WTC11 (cell line): ENCODE measurements at regions not wholly inside any gene's neighbourhood (a gene's known extent, or its start where the extent isn't known, plus 50 kb on each side); places are given as distances from the start of the nearest gene placed in this dataset.

Source experiments
- ATAC-seq: fragments of 200-7000 bp; cut with Tn5 transposase; 2 replicates; pipeline ENCODE4 v1.10.0; 2021; ENCODE audit warnings: mild to moderate bottlenecking, moderate library complexity
- CTCF ChIA-PET: fragments of 300-600 bp; sonication (Branson Sonifier 250); formaldehyde crosslinking; loops from one replicate; lab custom pipeline; 2021; ENCODE audit warnings: antibody characterized with exemption; lab: Charles Lee
- POLR2A ChIA-PET: fragments of 350-600 bp; sonication (Branson Sonifier 250); formaldehyde crosslinking; loops from one replicate; lab custom pipeline; 2021; ENCODE audit warnings: antibody characterized with exemption; lab: Charles Lee
- DNase-seq: peaks from one replicate; pipeline ENCODE4 v3.0.0; 2021; ENCODE audit warnings: low spot score
- H3K27ac Mint-ChIP-seq: 2 replicates; pipeline ENCODE4 v1.8.0; 2021; ENCODE audit warnings: mixed read lengths
- H3K27me3 Mint-ChIP-seq: 2 replicates; pipeline ENCODE4 v1.8.0; 2021; ENCODE audit warnings: low read depth, mild to moderate bottlenecking, moderate library complexity, mixed read lengths
- H3K36me3 Mint-ChIP-seq: 2 replicates; pipeline ENCODE4 v1.8.0; 2021; ENCODE audit warnings: mixed read lengths
- H3K4me1 Mint-ChIP-seq: 2 replicates; pipeline ENCODE4 v1.8.0; 2022; ENCODE audit warnings: mixed read lengths
- H3K4me3 Mint-ChIP-seq: 2 replicates; pipeline ENCODE4 v1.8.0; 2021; ENCODE audit warnings: mild to moderate bottlenecking, moderate library complexity, mixed read lengths
- H3K9me3 Mint-ChIP-seq: 2 replicates; pipeline ENCODE4 v1.8.0; 2021; ENCODE audit warnings: mixed read lengths
- ERG ChIP-seq: fragments of 250-450 bp; sonication (Bioruptor Pico); IDR thresholded peaks from 2 replicates; pipeline ENCODE4 v1.8.0; 2021; ENCODE audit warnings: mild to moderate bottlenecking
- HMGA2 ChIP-seq: fragments of 250-450 bp; sonication (Bioruptor Pico); IDR thresholded peaks from 2 replicates; pipeline ENCODE4 v1.4.0; 2021; ENCODE audit warnings: mild to moderate bottlenecking, moderate library complexity
- HMGXB4 ChIP-seq: sonication (generic); formaldehyde crosslinking; IDR thresholded peaks from 2 replicates; pipeline ENCODE4 v1.8.1; 2023; ENCODE audit warnings: mild to moderate bottlenecking, moderate library complexity, missing genetic modification reagents
- MYBL2 ChIP-seq: sonication (generic); formaldehyde crosslinking; IDR thresholded peaks from 2 replicates; pipeline ENCODE4 v1.8.1; 2023; ENCODE audit warnings: mild to moderate bottlenecking, moderate library complexity, missing genetic modification reagents
- PRDM15 ChIP-seq: sonication (generic); formaldehyde crosslinking; IDR thresholded peaks from 2 replicates; pipeline ENCODE4 v1.8.0; 2022; ENCODE audit warnings: missing genetic modification reagents
- PRRX2 ChIP-seq: fragments of 250-450 bp; sonication (Bioruptor Pico); IDR thresholded peaks from 2 replicates; pipeline ENCODE4 v1.8.0; 2021; ENCODE audit warnings: mild to moderate bottlenecking
- ZNF219 ChIP-seq: sonication (generic); formaldehyde crosslinking; IDR thresholded peaks from 2 replicates; pipeline ENCODE4 v1.8.0; 2023; ENCODE audit warnings: missing genetic modification reagents, mild to moderate bottlenecking, borderline replicate concordance
- ZNF263 ChIP-seq: sonication (generic); formaldehyde crosslinking; IDR thresholded peaks from 2 replicates; pipeline ENCODE4 v1.8.1; 2022; ENCODE audit warnings: low read depth, mild to moderate bottlenecking, moderate library complexity, missing genetic modification reagents
- ZNF317 ChIP-seq: sonication (generic); formaldehyde crosslinking; IDR thresholded peaks from 2 replicates; pipeline ENCODE4 v1.8.1; 2023; ENCODE audit warnings: low read depth, mild to moderate bottlenecking, moderate library complexity, missing genetic modification reagents, borderline replicate concordance
- ZNF423 ChIP-seq: fragments of 250-450 bp; sonication (Bioruptor Pico); IDR thresholded peaks from 2 replicates; pipeline ENCODE4 v2.1.2; 2022; ENCODE audit warnings: mild to moderate bottlenecking, moderate library complexity
- ZNF425 ChIP-seq: fragments of 250-450 bp; sonication (Bioruptor Pico); conservative IDR thresholded peaks from 2 replicates; pipeline ENCODE4 v1.9.0; 2021; ENCODE audit warnings: mild to moderate bottlenecking
- TF ChIP-seq, protein P1 (sequence below): sonication (generic); formaldehyde crosslinking; IDR thresholded peaks from 2 replicates; pipeline ENCODE4 v1.8.0; 2023; ENCODE audit warnings: missing genetic modification reagents
- TF ChIP-seq, protein P2 (sequence below): fragments of 250-450 bp; sonication (Bioruptor Pico); IDR thresholded peaks from 2 replicates; pipeline ENCODE4 v1.9.0; 2021; ENCODE audit warnings: mild to moderate bottlenecking
- TF ChIP-seq, protein P3 (sequence below): sonication (generic); formaldehyde crosslinking; IDR thresholded peaks from 2 replicates; pipeline ENCODE4 v1.8.0; 2022; ENCODE audit warnings: mild to moderate bottlenecking, missing genetic modification reagents

DNA sequence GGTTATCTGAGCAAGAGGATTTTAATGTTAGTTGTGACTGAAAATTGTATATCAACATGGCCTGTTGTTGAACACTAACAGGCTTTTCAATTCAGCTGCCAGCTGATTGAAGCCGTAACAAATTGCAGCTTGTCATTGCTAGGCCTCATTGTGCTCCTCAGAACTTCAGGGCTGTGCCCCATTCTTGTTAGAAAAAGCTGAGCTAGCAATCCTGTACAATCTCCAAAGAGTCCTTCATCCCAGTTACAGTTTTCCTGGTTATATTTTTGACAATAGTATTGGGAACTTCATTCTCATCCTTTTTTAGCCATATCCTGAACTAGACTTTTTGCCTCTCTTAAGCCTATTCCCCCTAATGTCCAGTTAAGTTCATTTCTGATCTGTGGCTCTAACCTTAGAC lies 564.1 kb upstream of the ATXN7L3B start:
- Mint-ChIP-seq H3K4me3 (no peak overlapping the region), H3K36me3 (peaks cover 5% of the 10 kb centered on the region), H3K27me3 (no peaks in the 10 kb centered on the region), H3K4me1 (peaks cover 13% of the 10 kb centered on the region), H3K27ac (no peak overlapping the region)
- CTCF ChIA-PET = no interaction called here
- DNase-seq (no peak), ATAC-seq (no peak)
- POLR2A ChIA-PET = no interaction called here
- TF ChIP-seq ZNF423 (CRISPR knock-in tag) (no peak), PRRX2 (no peak), ZNF317 (CRISPR knock-in tag) (no peak), PRDM15 (no peak), HMGXB4 (CRISPR knock-in tag) (no peak), ZNF263 (CRISPR knock-in tag) (no peak), ZNF425 (CRISPR knock-in tag) (no peak), ERG (no peak)
- TF ChIP-seq, protein P1, sequence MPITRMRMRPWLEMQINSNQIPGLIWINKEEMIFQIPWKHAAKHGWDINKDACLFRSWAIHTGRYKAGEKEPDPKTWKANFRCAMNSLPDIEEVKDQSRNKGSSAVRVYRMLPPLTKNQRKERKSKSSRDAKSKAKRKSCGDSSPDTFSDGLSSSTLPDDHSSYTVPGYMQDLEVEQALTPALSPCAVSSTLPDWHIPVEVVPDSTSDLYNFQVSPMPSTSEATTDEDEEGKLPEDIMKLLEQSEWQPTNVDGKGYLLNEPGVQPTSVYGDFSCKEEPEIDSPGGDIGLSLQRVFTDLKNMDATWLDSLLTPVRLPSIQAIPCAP (CRISPR knock-in tag) = no peak
- TF ChIP-seq, protein P2, sequence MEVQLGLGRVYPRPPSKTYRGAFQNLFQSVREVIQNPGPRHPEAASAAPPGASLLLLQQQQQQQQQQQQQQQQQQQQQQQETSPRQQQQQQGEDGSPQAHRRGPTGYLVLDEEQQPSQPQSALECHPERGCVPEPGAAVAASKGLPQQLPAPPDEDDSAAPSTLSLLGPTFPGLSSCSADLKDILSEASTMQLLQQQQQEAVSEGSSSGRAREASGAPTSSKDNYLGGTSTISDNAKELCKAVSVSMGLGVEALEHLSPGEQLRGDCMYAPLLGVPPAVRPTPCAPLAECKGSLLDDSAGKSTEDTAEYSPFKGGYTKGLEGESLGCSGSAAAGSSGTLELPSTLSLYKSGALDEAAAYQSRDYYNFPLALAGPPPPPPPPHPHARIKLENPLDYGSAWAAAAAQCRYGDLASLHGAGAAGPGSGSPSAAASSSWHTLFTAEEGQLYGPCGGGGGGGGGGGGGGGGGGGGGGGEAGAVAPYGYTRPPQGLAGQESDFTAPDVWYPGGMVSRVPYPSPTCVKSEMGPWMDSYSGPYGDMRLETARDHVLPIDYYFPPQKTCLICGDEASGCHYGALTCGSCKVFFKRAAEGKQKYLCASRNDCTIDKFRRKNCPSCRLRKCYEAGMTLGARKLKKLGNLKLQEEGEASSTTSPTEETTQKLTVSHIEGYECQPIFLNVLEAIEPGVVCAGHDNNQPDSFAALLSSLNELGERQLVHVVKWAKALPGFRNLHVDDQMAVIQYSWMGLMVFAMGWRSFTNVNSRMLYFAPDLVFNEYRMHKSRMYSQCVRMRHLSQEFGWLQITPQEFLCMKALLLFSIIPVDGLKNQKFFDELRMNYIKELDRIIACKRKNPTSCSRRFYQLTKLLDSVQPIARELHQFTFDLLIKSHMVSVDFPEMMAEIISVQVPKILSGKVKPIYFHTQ = no peak
- TF ChIP-seq, protein P3, sequence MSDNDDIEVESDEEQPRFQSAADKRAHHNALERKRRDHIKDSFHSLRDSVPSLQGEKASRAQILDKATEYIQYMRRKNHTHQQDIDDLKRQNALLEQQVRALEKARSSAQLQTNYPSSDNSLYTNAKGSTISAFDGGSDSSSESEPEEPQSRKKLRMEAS (CRISPR knock-in tag) = no peak
- TF ChIP-seq, all 79 proteins: peak for 0
- H3K9me3 Mint-ChIP-seq = peaks cover 19% of the 10 kb centered on the region

GRCh38 chr12:73984552-73984951 lies 553.1 kb upstream of the ATXN7L3B start:
- no peak for DNase-seq
- Mint-ChIP-seq H3K27ac (no peak overlapping the region), H3K9me3 (peaks cover 4% of the 10 kb centered on the region), H3K4me1 (no peaks in the 10 kb centered on the region), H3K4me3 (no peak overlapping the region), H3K27me3 (no peaks in the 10 kb centered on the region), H3K36me3 (peaks cover 3% of the 10 kb centered on the region)
- no peak for ATAC-seq
- CTCF ChIA-PET = no interaction called here
- POLR2A ChIA-PET = no interaction called here
- no peak for TF ChIP-seq MYBL2 (CRISPR knock-in tag)
- TF ChIP-seq, protein P2 = no peak
- no peak for TF ChIP-seq ZNF219 (CRISPR knock-in tag)
- no peak for TF ChIP-seq ZNF423 (CRISPR knock-in tag)
- TF ChIP-seq HMGA2 (CRISPR knock-in tag) = no peak
